ENCODE measurements at regions not wholly inside any gene's neighbourhood (a gene's known extent, or its start where the extent isn't known, plus 50 kb on each side); places are given as distances from the start of the nearest gene placed in this dataset.

DNA sequence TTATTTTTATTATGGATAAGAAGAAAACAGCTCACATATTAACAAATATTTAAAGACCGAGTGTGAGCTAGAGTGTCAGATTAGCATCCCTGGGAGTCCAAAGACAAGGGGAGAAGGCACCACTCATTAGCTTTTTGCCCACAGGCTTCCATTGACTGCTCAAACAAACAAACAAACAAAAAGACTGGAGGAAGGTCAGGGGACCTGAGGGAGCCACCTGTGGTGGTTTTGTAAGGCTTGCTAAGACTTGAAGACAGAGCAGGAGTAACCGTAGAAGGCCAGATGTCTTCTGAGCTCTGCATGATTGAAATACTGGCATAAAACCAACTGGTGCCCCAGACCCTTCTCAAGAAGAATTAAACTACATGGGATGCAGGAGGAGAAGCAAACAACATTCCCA is 395.2 kb upstream of the CNTN5 start:
- Histone ChIP-seq H3K9me3 (ENCODE audit: control insufficient read depth in 1 of 2, low read length in 2 of 2) (no peaks in the 10 kb centered on the region), H3K27ac (ENCODE audit: low read length) (no peak overlapping the region), H3K4me3 (ENCODE audit: low read depth in 1 of 2, low read length in 2 of 2) (no peak overlapping the region), H3K27me3 (ENCODE audit: low read depth, low read length) (no peaks in the 10 kb centered on the region), H3K4me1 (ENCODE audit: control insufficient read depth in 1 of 2, insufficient read depth in 2 of 2, low read length in 2 of 2) (no peaks in the 10 kb centered on the region), H3K36me3 (ENCODE audit: control insufficient read depth in 1 of 2, insufficient read depth in 2 of 2, low read length in 2 of 2) (no peaks in the 10 kb centered on the region)

DNA sequence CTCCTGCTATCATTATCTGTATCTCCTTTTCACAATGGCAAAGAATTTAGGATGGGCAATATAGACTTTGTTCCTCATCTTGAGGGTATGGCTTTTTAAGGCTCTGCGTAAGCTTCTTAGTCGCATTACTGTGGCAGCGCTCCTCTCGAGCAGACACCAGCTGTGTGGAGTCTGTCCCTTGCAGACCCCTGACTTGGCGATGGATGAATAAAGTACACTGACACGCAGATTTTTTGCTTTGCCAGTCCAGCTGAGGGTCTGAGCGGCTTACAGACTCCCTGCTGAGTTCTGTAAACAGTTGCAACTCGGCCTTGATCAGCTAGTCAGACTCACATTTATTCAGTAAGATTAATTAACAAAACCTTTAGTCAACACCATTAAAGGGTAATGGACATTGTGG is 390.0 kb upstream of the CNTN5 start:
- Histone ChIP-seq H3K4me3 (ENCODE audit: low read depth in 1 of 2, low read length in 2 of 2) (no peak overlapping the region), H3K4me1 (ENCODE audit: control insufficient read depth in 1 of 2, insufficient read depth in 2 of 2, low read length in 2 of 2) (no peaks in the 10 kb centered on the region), H3K27me3 (ENCODE audit: low read depth, low read length) (no peaks in the 10 kb centered on the region), H3K27ac (ENCODE audit: low read length) (no peak overlapping the region), H3K36me3 (ENCODE audit: control insufficient read depth in 1 of 2, insufficient read depth in 2 of 2, low read length in 2 of 2) (no peaks in the 10 kb centered on the region), H3K9me3 (ENCODE audit: control insufficient read depth in 1 of 2, low read length in 2 of 2) (no peaks in the 10 kb centered on the region)

DNA sequence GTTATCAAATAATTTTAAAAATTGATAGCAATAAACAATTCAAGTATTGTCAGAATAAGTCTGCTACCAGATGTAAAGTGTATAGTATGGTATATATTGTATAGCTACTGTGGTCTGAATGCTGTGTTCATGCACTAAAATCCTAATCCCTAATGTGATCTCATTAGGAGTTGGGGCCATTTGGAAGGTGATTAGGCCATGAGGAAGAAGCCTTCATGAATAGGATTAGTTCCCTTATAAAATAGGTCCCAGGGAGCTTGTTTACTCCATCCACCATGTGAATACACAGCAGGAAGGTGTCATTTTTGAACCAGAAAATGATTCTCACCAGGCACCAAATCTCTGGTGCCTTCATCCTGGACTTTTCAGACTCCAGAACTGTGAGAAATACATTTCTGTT is 363.0 kb upstream of the CNTN5 start:
- Histone ChIP-seq H3K4me3 (ENCODE audit: low read depth in 1 of 2, low read length in 2 of 2) (no peak overlapping the region), H3K9me3 (ENCODE audit: control insufficient read depth in 1 of 2, low read length in 2 of 2) (no peaks in the 10 kb centered on the region), H3K27me3 (ENCODE audit: low read depth, low read length) (no peaks in the 10 kb centered on the region), H3K36me3 (ENCODE audit: control insufficient read depth in 1 of 2, insufficient read depth in 2 of 2, low read length in 2 of 2) (no peaks in the 10 kb centered on the region), H3K4me1 (ENCODE audit: control insufficient read depth in 1 of 2, insufficient read depth in 2 of 2, low read length in 2 of 2) (no peaks in the 10 kb centered on the region), H3K27ac (ENCODE audit: low read length) (no peak overlapping the region)

DNA sequence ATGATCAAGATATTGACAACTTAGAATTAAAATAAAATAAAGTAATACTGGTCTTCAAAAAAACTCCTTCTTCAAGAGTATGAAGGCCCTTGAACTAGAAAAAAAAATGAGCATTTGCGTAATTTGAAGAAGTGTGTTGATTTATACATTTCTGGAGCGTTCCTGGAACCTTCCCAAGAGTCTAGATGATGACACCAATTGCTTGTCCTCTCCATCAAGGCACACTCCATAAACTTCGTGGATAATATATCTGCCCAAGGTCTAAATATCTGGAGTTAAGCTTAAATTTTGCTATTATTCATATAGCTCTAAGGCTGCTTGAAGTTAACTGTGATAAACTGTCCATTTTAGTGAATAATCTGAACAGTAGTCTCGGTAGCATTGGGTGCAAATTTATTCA is 361.3 kb upstream of the CNTN5 start:
- Histone ChIP-seq H3K27ac (ENCODE audit: low read length) (no peak overlapping the region), H3K4me1 (ENCODE audit: control insufficient read depth in 1 of 2, insufficient read depth in 2 of 2, low read length in 2 of 2) (no peaks in the 10 kb centered on the region), H3K4me3 (ENCODE audit: low read depth in 1 of 2, low read length in 2 of 2) (no peak overlapping the region), H3K27me3 (ENCODE audit: low read depth, low read length) (no peaks in the 10 kb centered on the region), H3K9me3 (ENCODE audit: control insufficient read depth in 1 of 2, low read length in 2 of 2) (no peaks in the 10 kb centered on the region), H3K36me3 (ENCODE audit: control insufficient read depth in 1 of 2, insufficient read depth in 2 of 2, low read length in 2 of 2) (no peaks in the 10 kb centered on the region)

DNA sequence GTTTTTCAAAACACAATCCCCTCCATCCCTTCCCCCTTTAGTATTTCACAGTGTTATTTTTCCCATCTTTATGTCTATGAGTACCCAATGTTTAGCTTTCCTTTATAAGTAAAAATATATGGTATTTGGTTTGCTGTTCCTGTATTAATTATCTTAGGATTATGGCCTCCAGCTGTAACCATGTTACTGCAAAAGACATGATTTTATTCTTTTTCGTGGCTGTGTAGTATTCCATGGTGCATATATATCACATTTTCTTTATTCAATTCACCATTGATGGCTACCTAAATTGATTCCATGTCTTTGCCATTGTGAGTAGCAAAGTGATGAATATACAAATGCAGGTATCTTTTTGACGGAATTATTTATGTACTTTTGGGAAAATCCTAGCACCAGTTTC is 346.4 kb upstream of the CNTN5 start:
- Histone ChIP-seq H3K27ac (ENCODE audit: low read length) (no peak overlapping the region), H3K9me3 (ENCODE audit: control insufficient read depth in 1 of 2, low read length in 2 of 2) (peaks cover 0 to 2% of the 10 kb centered on the region in 2 donors)

DNA sequence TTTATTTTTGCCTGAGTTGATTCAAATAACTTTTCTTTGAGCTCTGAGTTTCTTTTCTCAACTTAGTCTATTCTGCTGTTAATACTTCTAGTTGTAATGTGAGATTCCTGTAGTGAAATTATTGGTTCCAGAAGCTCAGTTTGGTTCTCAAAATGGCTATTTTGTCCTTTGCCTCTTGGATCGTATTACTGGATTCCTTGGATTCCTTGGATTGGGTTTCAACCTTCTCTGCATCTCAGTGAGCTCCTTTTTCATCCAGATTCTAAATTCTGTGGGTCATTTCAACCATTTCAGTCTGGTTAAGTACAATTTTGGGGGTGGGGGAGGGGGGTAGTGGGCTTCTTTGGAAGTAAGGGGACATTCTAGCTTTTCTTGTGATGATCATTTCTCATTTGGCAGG is 341.1 kb upstream of the CNTN5 start:
- no peaks in the 10 kb centered on the region for H3K27me3 ChIP-seq (ENCODE audit: low read depth, low read length)
- H3K4me3 ChIP-seq (ENCODE audit: low read depth in 1 of 2, low read length in 2 of 2) = no peak overlapping the region
- no peaks in the 10 kb centered on the region for H3K36me3 ChIP-seq (ENCODE audit: control insufficient read depth in 1 of 2, insufficient read depth in 2 of 2, low read length in 2 of 2)
- H3K27ac ChIP-seq (ENCODE audit: low read length) = no peak overlapping the region
- peaks cover 0 to 1% of the 10 kb centered on the region in 2 donors for H3K9me3 ChIP-seq (ENCODE audit: control insufficient read depth in 1 of 2, low read length in 2 of 2)
- H3K4me1 ChIP-seq (ENCODE audit: control insufficient read depth in 1 of 2, insufficient read depth in 2 of 2, low read length in 2 of 2) = no peaks in the 10 kb centered on the region

More for the DNA sequence above, 346.4 kb upstream of the CNTN5 start:
- Histone ChIP-seq H3K4me3 (ENCODE audit: low read depth in 1 of 2, low read length in 2 of 2) (no peak overlapping the region), H3K27me3 (ENCODE audit: low read depth, low read length) (no peaks in the 10 kb centered on the region), H3K36me3 (ENCODE audit: control insufficient read depth in 1 of 2, insufficient read depth in 2 of 2, low read length in 2 of 2) (no peaks in the 10 kb centered on the region), H3K4me1 (ENCODE audit: control insufficient read depth in 1 of 2, insufficient read depth in 2 of 2, low read length in 2 of 2) (no peaks in the 10 kb centered on the region)

DNA sequence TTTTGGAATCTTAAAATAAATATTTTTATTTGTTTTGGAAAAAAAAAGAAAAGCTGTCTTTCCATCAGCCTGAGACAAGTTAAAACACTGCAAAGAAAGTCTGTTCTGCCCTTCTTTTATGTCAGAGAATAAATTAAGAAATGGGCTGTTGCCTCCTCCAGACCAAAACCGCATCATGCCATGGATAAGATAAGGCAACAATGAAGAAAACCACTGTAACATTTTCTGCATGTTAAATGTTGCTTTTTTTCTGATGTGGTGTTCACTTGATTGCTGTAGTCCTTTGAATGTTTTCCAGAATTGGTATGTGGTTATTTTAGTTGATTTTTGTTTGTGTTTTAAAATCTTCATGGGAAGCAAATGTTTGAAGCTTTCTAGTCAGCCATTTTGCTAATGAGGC is 319.2 kb upstream of the CNTN5 start:
- no peaks in the 10 kb centered on the region for H3K36me3 ChIP-seq (ENCODE audit: control insufficient read depth in 1 of 2, insufficient read depth in 2 of 2, low read length in 2 of 2)
- no peaks in the 10 kb centered on the region for H3K4me1 ChIP-seq (ENCODE audit: control insufficient read depth in 1 of 2, insufficient read depth in 2 of 2, low read length in 2 of 2)
- H3K4me3 ChIP-seq (ENCODE audit: low read depth in 1 of 2, low read length in 2 of 2) = no peak overlapping the region
- H3K27me3 ChIP-seq (ENCODE audit: low read depth, low read length) = no peaks in the 10 kb centered on the region
- no peaks in the 10 kb centered on the region for H3K9me3 ChIP-seq (ENCODE audit: control insufficient read depth in 1 of 2, low read length in 2 of 2)
- H3K27ac ChIP-seq (ENCODE audit: low read length) = no peak overlapping the region

DNA sequence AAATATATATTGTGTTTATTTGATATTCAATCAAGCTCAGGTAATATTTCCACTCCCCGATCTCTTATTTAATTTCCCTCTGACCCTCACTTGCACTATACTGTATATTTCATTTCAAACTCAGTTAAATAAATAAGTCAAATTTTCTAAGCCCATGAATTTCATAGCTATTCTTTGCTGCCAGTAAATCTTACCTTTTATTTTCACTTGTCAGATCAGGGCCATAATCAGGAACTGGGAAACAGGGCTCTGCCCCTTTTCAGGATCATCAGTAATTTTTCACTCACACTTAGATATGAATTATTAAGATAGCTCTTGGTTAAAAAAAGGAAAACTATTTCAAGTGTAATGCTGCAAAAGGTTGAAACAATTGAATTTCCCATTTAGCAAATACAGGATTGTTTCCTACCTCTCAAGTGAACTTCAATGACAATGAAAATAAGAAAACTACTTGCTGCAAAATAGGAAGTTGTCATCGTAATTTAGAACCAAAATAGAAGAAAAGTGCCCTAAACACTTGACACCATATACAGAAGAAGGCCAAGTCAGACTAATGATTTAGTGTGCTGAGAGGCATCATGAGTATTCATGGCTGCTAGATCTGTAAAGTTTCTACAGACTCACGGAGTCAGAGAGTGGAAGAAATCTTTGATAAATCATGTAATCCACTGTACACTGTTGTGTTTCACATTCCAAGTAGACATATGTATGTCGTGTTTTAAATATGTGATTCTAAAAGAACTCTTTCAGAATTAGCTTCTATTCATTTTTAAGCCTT is 316.8 kb upstream of the CNTN5 start:
- no peaks in the 10 kb centered on the region for H3K36me3 ChIP-seq (ENCODE audit: control insufficient read depth in 1 of 2, insufficient read depth in 2 of 2, low read length in 2 of 2)
- H3K27ac ChIP-seq (ENCODE audit: low read length) = no peak overlapping the region
- peaks cover 0 to 3% of the 10 kb centered on the region in 2 donors for H3K9me3 ChIP-seq (ENCODE audit: control insufficient read depth in 1 of 2, low read length in 2 of 2)
- H3K4me3 ChIP-seq (ENCODE audit: low read depth in 1 of 2, low read length in 2 of 2) = no peak overlapping the region
- no peaks in the 10 kb centered on the region for H3K27me3 ChIP-seq (ENCODE audit: low read depth, low read length)
- no peaks in the 10 kb centered on the region for H3K4me1 ChIP-seq (ENCODE audit: control insufficient read depth in 1 of 2, insufficient read depth in 2 of 2, low read length in 2 of 2)

DNA sequence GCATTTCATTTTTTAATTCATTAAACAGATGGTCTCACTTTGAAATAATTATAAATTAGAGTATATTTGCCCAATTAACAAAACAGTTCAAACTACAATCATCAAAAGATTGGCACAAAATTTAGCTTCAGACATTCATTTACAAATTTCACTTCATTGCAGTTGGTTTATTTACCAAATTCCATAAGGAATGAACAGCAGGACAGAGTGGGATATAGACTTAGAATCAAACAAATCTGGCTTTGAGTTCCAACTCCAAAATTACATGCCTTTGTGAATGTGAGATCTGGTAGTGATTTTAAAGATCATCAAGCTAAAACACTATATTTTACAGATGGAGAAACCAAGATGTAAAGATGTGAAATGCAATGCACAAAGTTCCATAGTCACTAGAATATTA is 310.7 kb upstream of the CNTN5 start:
- Histone ChIP-seq H3K9me3 (ENCODE audit: control insufficient read depth in 1 of 2, low read length in 2 of 2) (peaks cover 3 to 10% of the 10 kb centered on the region in 2 donors), H3K4me3 (ENCODE audit: low read depth in 1 of 2, low read length in 2 of 2) (no peak overlapping the region), H3K36me3 (ENCODE audit: control insufficient read depth in 1 of 2, insufficient read depth in 2 of 2, low read length in 2 of 2) (no peaks in the 10 kb centered on the region), H3K27ac (ENCODE audit: low read length) (no peak overlapping the region), H3K4me1 (ENCODE audit: control insufficient read depth in 1 of 2, insufficient read depth in 2 of 2, low read length in 2 of 2) (no peaks in the 10 kb centered on the region), H3K27me3 (ENCODE audit: low read depth, low read length) (no peaks in the 10 kb centered on the region)

DNA sequence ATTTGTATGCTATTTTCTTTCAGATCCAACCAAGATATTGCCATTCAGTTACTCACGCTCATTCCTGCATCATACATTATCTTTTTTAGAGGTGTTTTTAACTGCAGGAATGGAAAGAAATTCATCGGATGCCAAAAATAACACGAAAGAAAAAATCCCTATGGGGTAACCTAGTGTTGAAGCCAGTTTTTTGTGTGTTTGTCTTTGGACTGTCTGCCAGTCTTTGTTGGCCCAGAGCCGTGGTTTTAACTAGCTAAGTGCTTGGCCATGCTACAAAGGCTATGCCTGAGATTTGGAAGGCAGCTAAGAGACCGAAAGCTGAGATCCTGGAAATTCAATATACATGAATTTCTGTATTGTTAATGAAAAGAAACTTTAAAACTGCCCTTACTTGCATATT is 309.8 kb upstream of the CNTN5 start:
- Histone ChIP-seq H3K9me3 (ENCODE audit: control insufficient read depth in 1 of 2, low read length in 2 of 2) (peaks cover 3 to 10% of the 10 kb centered on the region in 2 donors), H3K4me3 (ENCODE audit: low read depth in 1 of 2, low read length in 2 of 2) (no peak overlapping the region), H3K27ac (ENCODE audit: low read length) (no peak overlapping the region), H3K27me3 (ENCODE audit: low read depth, low read length) (no peaks in the 10 kb centered on the region), H3K4me1 (ENCODE audit: control insufficient read depth in 1 of 2, insufficient read depth in 2 of 2, low read length in 2 of 2) (no peaks in the 10 kb centered on the region), H3K36me3 (ENCODE audit: control insufficient read depth in 1 of 2, insufficient read depth in 2 of 2, low read length in 2 of 2) (no peaks in the 10 kb centered on the region)

DNA sequence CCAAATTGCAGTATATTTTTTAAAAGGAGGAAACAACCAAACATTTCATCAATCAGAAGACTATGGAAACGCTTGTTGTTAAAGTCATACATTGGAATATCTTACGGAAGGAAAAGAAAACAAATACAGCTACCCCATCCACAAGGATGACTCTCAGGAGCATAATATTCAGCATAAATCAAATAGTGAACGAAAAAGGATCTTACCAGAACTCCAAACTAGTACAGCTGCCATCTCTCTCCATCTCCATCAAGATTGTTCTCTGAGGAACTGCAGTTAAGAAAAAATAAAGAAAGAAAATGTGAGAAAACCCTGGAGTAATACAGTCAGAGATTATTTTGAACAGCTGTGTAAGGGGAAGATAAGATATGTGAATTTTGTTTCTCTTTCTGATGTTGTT is 299.8 kb upstream of the CNTN5 start:
- Histone ChIP-seq H3K4me1 (ENCODE audit: control insufficient read depth in 1 of 2, insufficient read depth in 2 of 2, low read length in 2 of 2) (no peaks in the 10 kb centered on the region), H3K9me3 (ENCODE audit: control insufficient read depth in 1 of 2, low read length in 2 of 2) (no peaks in the 10 kb centered on the region), H3K4me3 (ENCODE audit: low read depth in 1 of 2, low read length in 2 of 2) (no peak overlapping the region), H3K27ac (ENCODE audit: low read length) (no peak overlapping the region), H3K27me3 (ENCODE audit: low read depth, low read length) (no peaks in the 10 kb centered on the region), H3K36me3 (ENCODE audit: control insufficient read depth in 1 of 2, insufficient read depth in 2 of 2, low read length in 2 of 2) (no peaks in the 10 kb centered on the region)

DNA sequence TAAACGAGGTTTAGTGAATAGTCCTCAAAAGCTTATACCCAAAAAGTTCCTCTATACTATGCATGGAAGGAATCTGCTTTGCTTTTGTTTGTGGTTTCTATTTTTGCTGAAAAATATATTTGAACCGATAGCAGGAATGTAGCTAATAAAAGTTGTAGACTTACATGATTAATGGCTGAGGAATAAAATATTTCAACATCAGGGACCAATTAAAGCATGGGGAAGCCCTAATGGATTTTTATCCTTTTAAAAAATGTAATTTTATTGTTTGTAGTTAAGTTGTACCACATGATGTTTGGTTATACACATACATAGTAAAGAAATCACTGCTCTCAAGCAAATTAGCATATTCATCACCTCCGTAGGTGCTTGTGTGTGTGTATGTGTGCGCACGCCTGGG is 295.3 kb upstream of the CNTN5 start:
- no peaks in the 10 kb centered on the region for H3K4me1 ChIP-seq (ENCODE audit: control insufficient read depth in 1 of 2, insufficient read depth in 2 of 2, low read length in 2 of 2)
- H3K4me3 ChIP-seq (ENCODE audit: low read depth in 1 of 2, low read length in 2 of 2) = no peak overlapping the region
- H3K36me3 ChIP-seq (ENCODE audit: control insufficient read depth in 1 of 2, insufficient read depth in 2 of 2, low read length in 2 of 2) = no peaks in the 10 kb centered on the region
- H3K27me3 ChIP-seq (ENCODE audit: low read depth, low read length) = no peaks in the 10 kb centered on the region
- no peaks in the 10 kb centered on the region for H3K9me3 ChIP-seq (ENCODE audit: control insufficient read depth in 1 of 2, low read length in 2 of 2)
- H3K27ac ChIP-seq (ENCODE audit: low read length) = no peak overlapping the region

Data from muscle layer of duodenum (tissue), 2 donors.